HFF-Myc (cell line): ENCODE measurements at regions not wholly inside any gene's neighbourhood (a gene's known extent, or its start where the extent isn't known, plus 50 kb on each side); places are given as distances from the start of the nearest gene placed in this dataset.

Experiments used
- DNase-seq: peaks from one replicate; pipeline ENCODE4 v3.0.0-alpha.2; 2011; ENCODE audit warnings: low read depth; ENCODE audit errors: extremely low read depth
- H3K4me3 ChIP-seq: replicated peaks from 2 replicates; pipeline ENCODE4 v1.5.1; 2011; ENCODE audit warnings: low read depth, mild to moderate bottlenecking, control low read depth, low read length
- CTCF ChIP-seq: IDR thresholded peaks from 2 replicates; pipeline ENCODE4 v1.5.1; 2012; ENCODE audit warnings: mild to moderate bottlenecking, low read depth, low read length, control low read depth; ENCODE audit errors: missing control alignments

GRCh38 chr5:130546211-130546610 lies 618.8 kb downstream of the HINT1 start:
- no peak for TF ChIP-seq CTCF
- no peak overlapping the region for H3K4me3 ChIP-seq
- no peak for DNase-seq

DNA sequence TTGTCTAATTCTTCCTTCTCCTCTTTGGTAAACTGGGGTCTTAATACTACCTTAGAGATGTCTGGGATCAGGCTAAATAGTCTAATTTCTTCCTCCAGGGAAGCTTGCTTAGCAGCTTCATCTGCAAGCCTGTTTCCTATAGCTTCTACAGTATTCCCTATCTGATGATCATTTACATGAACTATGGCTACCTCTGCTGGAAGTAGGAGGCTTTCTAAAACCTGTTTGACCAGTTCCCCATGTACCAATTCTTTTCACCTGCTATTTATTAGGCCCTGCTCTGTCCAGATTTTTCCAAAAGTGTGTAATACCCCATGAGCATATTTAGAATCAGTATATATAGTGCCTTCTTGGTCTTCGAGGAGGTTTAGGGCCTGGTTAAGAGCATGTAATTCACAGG lies 619.8 kb downstream of the HINT1 start:
- no peak for TF ChIP-seq CTCF
- DNase-seq = no peak
- no peak overlapping the region for H3K4me3 ChIP-seq

- H3K4me3 ChIP-seq = no peak overlapping the region
- DNase-seq = no peak
- TF ChIP-seq CTCF = no peak
Measured at GRCh38 chr5:130541617-130542221, 623.3 kb downstream of the HINT1 start.

DNA sequence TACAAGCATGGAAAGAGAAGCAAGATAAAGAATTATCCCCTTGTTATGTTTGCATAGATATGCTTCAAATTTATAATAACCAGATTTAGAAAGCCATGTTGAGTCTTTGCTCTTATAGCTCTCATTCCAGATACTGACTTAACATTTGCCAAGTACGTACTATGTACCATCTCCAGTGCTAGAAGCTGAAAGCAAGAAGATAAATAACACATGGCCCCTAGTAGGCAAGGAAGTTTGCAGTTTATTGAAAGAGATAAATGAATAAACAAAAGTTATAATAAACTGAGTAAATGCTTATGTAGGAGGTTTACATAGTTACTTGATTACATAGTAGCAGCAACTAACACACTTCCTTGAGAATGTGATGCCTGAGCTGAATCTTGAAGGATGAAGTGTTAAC lies 628.4 kb downstream of the HINT1 start:
- DNase-seq = no peak
- no peak overlapping the region for H3K4me3 ChIP-seq
- TF ChIP-seq CTCF = no peak

GRCh38 chr5:130532786-130533185 lies 628.5 kb downstream of the CHSY3 start:
- no peak for TF ChIP-seq CTCF
- no peak overlapping the region for H3K4me3 ChIP-seq
- no peak for DNase-seq

- no peak overlapping the region for H3K4me3 ChIP-seq
- TF ChIP-seq CTCF = no peak
- DNase-seq = no peak
Measured at GRCh38 chr5:130529511-130530485, 625.5 kb downstream of the CHSY3 start.
